Effector memory CD8-positive, alpha-beta T cell (primary cell): ENCODE measurements at regions not wholly inside any gene's neighbourhood (a gene's known extent, or its start where the extent isn't known, plus 50 kb on each side); places are given as distances from the start of the nearest gene placed in this dataset.
"Not testable (repeated sequence)": the region's sequence is repeated elsewhere in the genome, so short reads cannot be mapped to it uniquely, and the experiment has no call there.

Experiments used
- ATAC-seq: fragments of 150-1000 bp; cut with Tn5 transposase; replicated peaks from 2 replicates; pipeline ENCODE4 v1.10.0; 2021; ENCODE audit warnings: mild to moderate bottlenecking, moderate library complexity
- DNase-seq, 3 experiments: peaks; one replicate each; pipeline ENCODE4 v3.0.0; 2021
- H3K27ac Mint-ChIP-seq, 2 donors: one replicate each; pipeline ENCODE4 v1.8.0; 2022; ENCODE audit warnings: mild to moderate bottlenecking in 2 of 2, mixed read lengths in 2 of 2, moderate library complexity in 2 of 2
- H3K27me3 Mint-ChIP-seq, 2 donors: one replicate each; pipeline ENCODE4 v1.8.0; 2022; ENCODE audit warnings: mixed read lengths in 2 of 2
- H3K36me3 Mint-ChIP-seq: one replicate; pipeline ENCODE4 v1.8.0; 2022; ENCODE audit warnings: mild to moderate bottlenecking, moderate library complexity, mixed read lengths; ENCODE audit not compliant: insufficient read depth
- H3K4me1 Mint-ChIP-seq, 2 donors: one replicate each; pipeline ENCODE4 v1.8.0; 2022; ENCODE audit warnings: low read depth in 2 of 2, mixed read lengths in 2 of 2
- H3K4me3 Mint-ChIP-seq, 2 donors: one replicate each; pipeline ENCODE4 v1.8.0; 2022; ENCODE audit warnings: mild to moderate bottlenecking in 2 of 2, mixed read lengths in 2 of 2, moderate library complexity in 2 of 2
- H3K9me3 Mint-ChIP-seq, 2 donors: one replicate each; pipeline ENCODE4 v1.8.0; 2022; ENCODE audit warnings: mixed read lengths in 2 of 2

DNA sequence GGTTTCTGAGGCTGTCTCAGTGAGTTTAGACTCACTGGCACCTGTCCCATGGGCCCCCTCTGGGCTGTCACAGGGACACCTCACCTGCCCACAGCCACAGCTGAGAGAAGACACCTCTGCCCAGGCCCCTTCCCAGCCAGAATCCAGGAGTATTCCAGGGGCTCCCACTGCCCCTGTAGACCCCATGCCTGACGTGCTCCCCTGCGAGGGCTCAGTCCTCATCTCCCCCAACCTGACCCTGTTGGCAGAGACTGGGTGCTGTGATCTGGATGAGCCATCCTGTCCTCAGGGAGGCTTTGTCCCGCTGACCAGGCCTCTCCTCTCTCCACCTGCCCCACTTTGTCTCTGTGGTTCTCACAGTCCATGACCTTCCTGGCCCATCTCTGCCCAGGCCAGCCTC is 89.4 kb downstream of the DHRS2 start:
- Mint-ChIP-seq H3K27me3 (peaks cover 8 to 11% of the 10 kb centered on the region in 2 donors), H3K27ac (no peak overlapping the region), H3K4me1 (no peaks in the 10 kb centered on the region), H3K9me3 (no peaks in the 10 kb centered on the region), H3K4me3 (no peak overlapping the region), H3K36me3 (no peaks in the 10 kb centered on the region)
- DNase-seq (no peak), ATAC-seq (no peak)

DNA sequence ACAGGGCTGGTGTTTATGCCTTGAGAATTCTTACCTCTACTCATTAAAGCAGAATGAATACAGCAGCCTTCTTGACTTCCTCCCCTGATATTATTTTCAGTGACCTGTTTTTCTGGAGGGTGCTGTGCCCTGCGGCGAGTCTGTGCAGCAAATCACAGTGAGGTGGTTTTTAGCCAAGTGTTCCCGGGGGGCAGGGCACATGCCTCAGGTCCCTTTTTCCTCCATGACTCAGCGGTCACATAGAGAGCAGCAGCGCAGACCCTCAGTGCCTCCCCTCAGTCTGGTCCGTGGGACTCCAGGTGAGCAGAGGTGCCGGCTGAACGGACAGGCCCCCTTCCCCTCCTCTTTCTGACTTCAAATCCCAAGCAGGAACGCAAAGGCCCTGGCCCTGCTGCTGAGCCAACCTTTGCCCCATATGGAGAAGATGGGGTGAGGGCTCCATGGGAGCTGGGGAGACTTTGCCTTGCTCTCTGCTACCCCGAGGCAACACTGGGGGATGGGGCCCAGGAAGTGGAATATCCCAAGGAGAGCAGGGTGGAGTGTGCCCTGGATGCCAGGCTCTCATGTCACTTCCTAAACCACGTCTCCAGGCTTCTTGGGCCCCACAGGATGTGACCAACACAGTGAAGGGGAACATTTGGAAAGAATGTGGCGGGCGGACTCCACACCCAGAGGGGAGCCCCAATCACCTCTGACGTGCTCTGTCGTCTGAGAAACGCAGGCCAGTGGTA is 90.0 kb downstream of the DHRS2 start:
- H3K4me1 Mint-ChIP-seq, result no peaks in the 10 kb centered on the region
- no peak for ATAC-seq
- no peak overlapping the region for H3K4me3 Mint-ChIP-seq
- H3K27me3 Mint-ChIP-seq, result peaks cover 9 to 14% of the 10 kb centered on the region in 2 donors
- DNase-seq, result no peak
- no peak overlapping the region for H3K27ac Mint-ChIP-seq
- no peaks in the 10 kb centered on the region for H3K36me3 Mint-ChIP-seq
- H3K9me3 Mint-ChIP-seq, result no peaks in the 10 kb centered on the region

DNA sequence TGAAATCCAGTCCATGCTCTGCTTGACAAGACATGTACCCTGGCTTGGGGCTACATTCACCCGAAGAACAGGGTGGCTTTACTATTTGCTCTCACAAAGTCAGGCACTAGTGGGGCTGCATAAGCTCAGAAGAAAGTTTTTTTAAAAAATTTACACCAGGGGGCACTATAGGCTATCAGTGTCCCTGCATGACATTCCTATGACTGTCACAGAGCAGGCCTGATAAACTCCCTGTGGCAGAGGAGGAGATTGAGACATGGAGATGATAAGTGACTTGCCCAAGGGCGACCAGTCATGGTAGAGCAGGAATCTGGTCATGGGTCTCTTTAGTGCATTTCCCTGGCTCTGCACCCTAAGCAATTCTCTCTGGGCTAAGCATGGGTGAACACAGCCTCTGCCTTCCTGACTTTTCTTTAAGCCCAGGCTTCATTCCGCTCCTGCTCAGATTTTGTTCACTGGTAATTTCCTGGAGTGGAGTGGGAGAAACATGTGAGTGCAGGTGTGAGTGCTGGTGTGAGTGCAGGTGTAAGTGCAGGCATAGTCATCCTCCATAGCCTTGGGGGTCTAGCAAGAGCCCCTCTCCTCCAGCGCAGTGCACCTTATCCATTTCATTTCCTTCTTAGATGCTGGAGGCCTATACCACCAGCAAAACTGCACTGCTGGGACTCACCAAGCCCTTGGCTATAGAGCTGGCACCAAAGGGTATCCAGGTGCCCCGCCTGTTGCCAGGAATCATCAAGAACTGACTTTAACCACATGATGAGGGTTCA is 91.6 kb downstream of the DHRS2 start:
- Mint-ChIP-seq H3K36me3 (no peaks in the 10 kb centered on the region), H3K27ac (no peak overlapping the region), H3K4me3 (no peak overlapping the region), H3K4me1 (no peaks in the 10 kb centered on the region), H3K9me3 (no peaks in the 10 kb centered on the region), H3K27me3 (peaks cover 9 to 18% of the 10 kb centered on the region in 2 donors)
- ATAC-seq (no peak), DNase-seq (no peak)

DNA sequence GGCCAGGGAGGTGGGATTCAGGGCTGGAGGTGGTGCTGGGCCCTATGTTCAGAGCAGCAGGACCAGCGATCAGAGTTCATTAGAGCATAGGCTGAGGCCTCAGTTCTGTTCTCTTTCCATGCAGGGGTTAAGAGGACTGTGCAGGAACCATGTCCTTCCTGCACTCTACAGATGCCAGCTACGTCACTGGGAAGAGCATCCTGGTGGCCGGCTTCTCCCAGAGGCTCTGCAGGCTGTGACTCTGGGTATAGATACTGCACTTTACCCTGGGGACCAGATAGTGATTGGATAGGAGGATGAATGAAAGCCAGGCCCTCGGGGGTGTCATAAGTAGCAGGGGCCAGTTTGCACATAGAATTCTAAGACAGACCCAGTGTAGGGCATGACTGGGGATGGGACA is 92.6 kb downstream of the DHRS2 start:
- Mint-ChIP-seq H3K27ac (no peak overlapping the region), H3K27me3 (peaks cover 19 to 29% of the 10 kb centered on the region in 2 donors), H3K4me1 (no peaks in the 10 kb centered on the region), H3K36me3 (no peaks in the 10 kb centered on the region), H3K9me3 (no peaks in the 10 kb centered on the region), H3K4me3 (no peak overlapping the region)
- DNase-seq, result no peak
- ATAC-seq, result no peak

DNA sequence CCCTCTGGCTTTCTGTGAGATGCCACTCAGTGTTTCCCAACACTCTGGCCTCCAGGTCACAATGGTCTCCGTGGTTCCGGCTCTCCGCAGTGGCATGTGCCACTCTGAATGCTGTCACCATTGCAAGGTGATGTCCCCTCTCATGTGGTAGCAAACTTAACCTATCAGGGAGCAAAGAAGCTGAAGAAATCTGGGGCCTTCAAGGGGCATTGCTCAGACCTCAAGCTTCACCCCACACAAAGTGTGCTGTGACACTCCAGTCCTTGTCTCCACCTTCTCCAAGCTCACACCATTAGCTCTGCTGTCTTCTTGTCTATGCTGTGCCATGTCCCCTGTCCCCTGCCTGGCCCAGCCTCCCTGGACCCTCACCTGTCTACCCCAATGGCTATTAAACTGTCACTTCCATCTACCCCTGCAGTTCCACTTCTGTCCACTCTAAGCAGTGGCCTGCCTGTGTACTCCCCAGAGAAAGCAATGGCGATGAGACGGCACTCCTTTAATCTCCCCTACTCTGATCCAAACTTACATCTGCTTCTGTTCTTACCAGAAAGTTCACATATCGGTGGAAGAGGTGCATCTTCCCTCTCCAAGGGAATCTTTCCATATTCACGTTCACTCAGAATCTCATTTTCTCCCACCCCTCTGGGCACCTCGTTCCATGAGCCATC is 93.7 kb downstream of the DHRS2 start:
- Mint-ChIP-seq H3K27me3 (peaks cover 21 to 30% of the 10 kb centered on the region in 2 donors), H3K27ac (no peak overlapping the region), H3K36me3 (no peaks in the 10 kb centered on the region), H3K4me1 (no peaks in the 10 kb centered on the region), H3K9me3 (no peaks in the 10 kb centered on the region), H3K4me3 (no peak overlapping the region)
- DNase-seq, result no peak
- ATAC-seq, result no peak

DNA sequence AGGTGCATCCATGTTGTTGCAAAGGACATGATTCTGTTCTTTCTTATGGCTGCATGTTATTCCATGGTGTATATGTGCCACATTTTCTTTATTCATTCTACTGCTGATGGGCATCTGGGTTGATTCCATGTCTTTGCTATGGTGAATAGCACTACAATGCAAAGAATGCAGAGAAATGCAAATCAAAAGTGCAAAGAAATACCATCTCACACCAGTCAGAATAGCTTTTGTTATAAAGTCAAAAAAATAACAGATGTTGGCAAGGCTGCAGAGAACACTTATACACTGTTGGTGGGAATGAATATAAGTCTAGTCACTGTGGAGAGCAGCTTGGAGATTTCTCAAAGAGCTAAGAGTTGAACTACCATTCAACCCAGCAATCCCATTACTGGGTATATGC is 99.2 kb downstream of the DHRS2 start:
- no peaks in the 10 kb centered on the region for H3K4me1 Mint-ChIP-seq
- no peak overlapping the region for H3K4me3 Mint-ChIP-seq
- H3K27me3 Mint-ChIP-seq, result peaks cover 23 to 30% of the 10 kb centered on the region in 2 donors
- no peak overlapping the region for H3K27ac Mint-ChIP-seq
- H3K9me3 Mint-ChIP-seq, result peaks cover 0 to 1% of the 10 kb centered on the region in 2 donors
- ATAC-seq (no peak), DNase-seq (no peak)
- no peaks in the 10 kb centered on the region for H3K36me3 Mint-ChIP-seq

DNA sequence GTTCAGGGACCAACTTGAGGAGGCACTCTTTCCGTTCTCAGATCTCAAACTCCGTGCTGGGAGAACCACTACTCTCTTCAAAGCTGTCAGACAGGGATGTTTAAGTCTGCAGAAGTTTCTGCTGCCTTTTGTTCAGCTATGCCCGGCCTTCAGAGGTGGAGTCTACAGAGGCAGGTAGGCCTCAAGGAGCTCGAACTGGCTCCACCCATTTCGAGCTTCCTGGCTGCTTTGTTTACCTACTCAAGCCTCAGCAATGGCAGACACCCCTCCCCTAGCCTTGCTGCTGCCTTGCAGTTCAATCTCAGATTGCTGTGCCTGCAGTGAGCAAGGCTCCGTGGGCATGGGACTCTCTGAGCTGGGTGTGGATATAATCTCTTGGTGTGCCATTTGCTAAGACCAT is 108.2 kb downstream of the DHRS2 start:
- not testable (repeated sequence) for H3K4me1 Mint-ChIP-seq, H3K4me3 Mint-ChIP-seq, DNase-seq, H3K9me3 Mint-ChIP-seq, H3K27ac Mint-ChIP-seq, ATAC-seq, H3K36me3 Mint-ChIP-seq
- H3K27me3 Mint-ChIP-seq, result peaks cover 69 to 77% of the 10 kb centered on the region in 2 donors

DNA sequence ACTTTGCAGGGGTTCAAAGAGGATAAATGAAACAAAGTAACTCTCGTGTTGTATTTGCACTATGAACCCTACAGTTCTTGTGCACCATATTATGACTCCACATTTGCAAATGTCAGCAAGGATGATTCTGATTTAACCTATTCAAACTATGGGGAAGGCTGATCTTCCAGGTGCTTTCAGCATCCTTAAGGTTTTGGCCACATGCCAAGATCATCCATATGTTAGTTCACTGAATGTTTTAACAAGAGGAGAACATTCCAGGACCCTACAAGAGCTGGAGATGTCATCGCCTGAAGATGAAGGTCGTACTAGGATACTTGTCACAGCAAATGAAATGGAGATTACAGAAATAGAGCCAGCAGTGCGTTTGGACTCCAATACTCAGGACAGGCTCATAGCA is 114.2 kb downstream of the DHRS2 start:
- Mint-ChIP-seq H3K27me3 (peaks cover 44 to 46% of the 10 kb centered on the region in 2 donors), H3K4me3 (no peak overlapping the region), H3K4me1 (peaks cover 0 to 6% of the 10 kb centered on the region in 2 donors), H3K36me3 (no peaks in the 10 kb centered on the region), H3K27ac (no peak overlapping the region), H3K9me3 (no peaks in the 10 kb centered on the region)
- no peak for DNase-seq
- no peak for ATAC-seq

DNA sequence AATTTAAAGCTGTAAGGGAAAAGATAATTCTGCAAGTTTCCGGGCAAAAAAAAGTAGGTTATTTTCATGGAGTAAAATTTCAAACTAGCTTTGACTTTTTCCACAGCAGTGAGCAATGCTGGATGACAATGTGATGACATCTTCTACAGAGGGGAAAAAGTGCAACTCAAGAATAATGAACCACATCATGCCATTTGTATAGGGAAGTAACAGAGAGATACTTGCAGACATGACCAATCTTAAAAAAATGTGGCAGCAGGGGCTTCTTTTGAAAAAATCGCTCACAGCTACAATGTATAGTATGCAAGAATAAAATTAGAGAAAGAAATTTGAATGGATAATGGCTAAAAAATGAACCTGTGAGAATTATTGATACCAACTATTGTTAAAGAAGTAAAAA is 115.5 kb downstream of the DHRS2 start:
- DNase-seq (no peak), ATAC-seq (no peak)
- no peaks in the 10 kb centered on the region for H3K36me3 Mint-ChIP-seq
- H3K27me3 Mint-ChIP-seq, result peaks cover 47% of the 10 kb centered on the region in 2 donors
- H3K4me1 Mint-ChIP-seq, result no peaks in the 10 kb centered on the region
- no peak overlapping the region for H3K27ac Mint-ChIP-seq
- no peak overlapping the region for H3K4me3 Mint-ChIP-seq
- H3K9me3 Mint-ChIP-seq, result no peaks in the 10 kb centered on the region

DNA sequence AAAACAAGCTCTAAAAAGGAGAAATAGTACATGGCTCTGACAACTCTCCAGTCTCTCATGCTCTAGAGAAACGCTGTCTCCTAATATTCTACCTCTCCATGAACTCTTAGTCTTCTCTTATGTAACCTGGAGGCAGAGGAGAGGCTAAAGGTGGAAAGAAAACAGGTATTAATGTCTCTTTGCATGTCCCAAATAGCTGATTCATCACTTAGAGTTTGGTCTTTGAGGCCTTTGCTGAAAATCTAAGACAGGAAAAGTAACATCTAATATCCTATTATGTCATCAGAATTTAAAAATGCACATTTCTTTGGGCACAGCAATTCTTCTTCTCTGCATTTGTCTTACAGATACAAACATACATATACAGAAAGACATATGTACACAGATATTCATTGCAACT is 127.2 kb downstream of the DHRS2 start:
- DNase-seq (no peak), ATAC-seq (no peak)
- H3K27me3 Mint-ChIP-seq, result peaks cover 45 to 59% of the 10 kb centered on the region in 2 donors
- H3K9me3 Mint-ChIP-seq, result no peaks in the 10 kb centered on the region
- no peaks in the 10 kb centered on the region for H3K36me3 Mint-ChIP-seq
- H3K4me3 Mint-ChIP-seq, result no peak overlapping the region
- H3K4me1 Mint-ChIP-seq, result no peaks in the 10 kb centered on the region
- no peak overlapping the region for H3K27ac Mint-ChIP-seq

DNA sequence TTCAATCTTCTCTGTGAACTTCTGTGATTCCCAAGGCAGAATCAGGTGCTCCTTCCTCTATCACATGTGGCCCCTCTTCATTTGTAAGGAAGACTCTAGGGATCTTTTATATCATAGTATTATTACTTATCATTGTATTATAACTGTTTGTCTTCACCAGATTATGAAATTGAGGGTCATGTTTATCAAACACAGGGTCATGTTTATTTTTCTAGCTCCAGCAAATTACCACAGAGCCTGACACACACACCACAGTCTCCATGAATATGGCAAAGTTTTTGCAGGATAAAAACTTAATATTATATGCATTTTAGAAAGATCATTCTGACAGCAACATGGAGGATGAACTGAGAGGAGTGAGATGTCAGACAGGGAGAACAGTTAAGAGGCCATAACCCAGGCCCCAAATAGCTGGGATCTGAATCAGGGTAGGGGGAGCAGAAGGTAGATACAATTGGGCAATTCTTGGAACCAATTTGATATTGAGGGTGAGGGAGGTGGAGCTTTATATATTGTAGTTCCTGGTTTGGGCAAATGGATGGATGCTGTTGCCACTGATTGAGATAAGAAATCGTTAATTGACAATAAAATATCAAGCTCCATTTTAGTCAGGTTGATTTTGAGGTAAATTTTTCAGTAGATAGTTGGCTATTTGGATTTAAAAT is 130.7 kb downstream of the DHRS2 start:
- ATAC-seq, result no peak
- Mint-ChIP-seq H3K27ac (no peak overlapping the region), H3K27me3 (peaks cover 33% of the 10 kb centered on the region in 2 donors), H3K4me3 (no peak overlapping the region), H3K36me3 (no peaks in the 10 kb centered on the region), H3K4me1 (no peaks in the 10 kb centered on the region), H3K9me3 (no peaks in the 10 kb centered on the region)
- DNase-seq, result no peak

DNA sequence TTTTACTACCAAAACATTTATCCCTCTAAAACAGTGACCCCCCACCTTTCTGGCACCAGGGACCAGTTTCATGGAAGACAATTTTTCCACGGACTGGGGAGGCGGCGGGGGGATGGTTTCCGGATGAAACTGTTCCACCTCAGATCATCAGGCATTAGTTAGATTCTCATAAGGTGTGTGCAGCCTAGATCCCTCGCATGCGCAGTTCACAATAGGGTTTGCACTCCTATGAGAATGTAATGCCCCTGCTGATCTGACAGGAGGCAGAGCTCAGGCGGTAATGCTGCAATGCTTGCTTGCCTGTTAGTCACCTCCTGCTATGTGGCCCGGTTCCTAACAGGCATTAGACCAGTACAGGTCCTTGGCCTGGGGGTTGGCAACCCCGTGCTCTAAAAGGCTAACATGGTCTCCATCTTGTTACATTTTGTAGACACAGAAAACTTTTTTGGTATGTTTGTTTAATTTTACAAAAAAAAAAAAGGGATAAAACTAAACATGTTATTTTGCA is 133.1 kb downstream of the DHRS2 start:
- H3K4me3 Mint-ChIP-seq, H3K27ac Mint-ChIP-seq, H3K9me3 Mint-ChIP-seq, H3K4me1 Mint-ChIP-seq, ATAC-seq, H3K36me3 Mint-ChIP-seq, DNase-seq: not testable (repeated sequence)
- H3K27me3 Mint-ChIP-seq, result peaks cover 36 to 47% of the 10 kb centered on the region in 2 donors

DNA sequence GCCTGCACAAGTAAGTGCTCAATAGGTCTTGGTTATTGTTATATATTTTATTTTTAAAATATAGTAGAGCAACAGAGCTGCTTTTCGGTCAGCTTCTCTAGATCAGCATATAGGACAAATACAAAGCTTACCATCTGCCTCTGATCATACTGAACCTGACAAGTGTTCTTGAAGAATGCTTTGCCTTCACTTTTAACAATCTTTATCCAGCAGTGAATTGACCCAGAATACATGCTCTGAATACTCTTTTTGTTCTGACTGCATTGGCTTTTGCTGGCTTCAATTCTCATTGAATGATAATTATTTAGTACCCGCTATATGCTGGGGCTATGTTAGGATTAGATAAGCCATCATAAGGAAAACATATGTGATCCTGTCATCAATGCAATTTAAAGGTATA is 137.8 kb downstream of the DHRS2 start:
- Mint-ChIP-seq H3K27ac (no peak overlapping the region), H3K4me3 (no peak overlapping the region), H3K9me3 (no peaks in the 10 kb centered on the region), H3K4me1 (no peaks in the 10 kb centered on the region), H3K27me3 (peaks cover 22 to 58% of the 10 kb centered on the region in 2 donors), H3K36me3 (no peaks in the 10 kb centered on the region)
- ATAC-seq (no peak), DNase-seq (no peak)
